Erythroblast (primary cell): ENCODE measurements at regions not wholly inside any gene's neighbourhood (a gene's known extent, or its start where the extent isn't known, plus 50 kb on each side); places are given as distances from the start of the nearest gene placed in this dataset.
"Not testable (repeated sequence)": the region's sequence is repeated elsewhere in the genome, so short reads cannot be mapped to it uniquely, and the experiment has no call there.

ENCODE experiments used
- DNase-seq, 2 experiments: peaks; one replicate each; lab custom pipeline; 2025; lab: John Stamatoyannopoulos, UW
- GATA1 ChIP-seq: IDR thresholded peaks from 2 replicates; pipeline ENCODE4 v1.6.1; 2011; ENCODE audit warnings: low read depth, mild to moderate bottlenecking, control low read depth, low read length, moderate library complexity
- POLR2A ChIP-seq: IDR thresholded peaks from 2 replicates; pipeline ENCODE4 v1.6.1; 2011; ENCODE audit warnings: mild to moderate bottlenecking, low read length

DNA sequence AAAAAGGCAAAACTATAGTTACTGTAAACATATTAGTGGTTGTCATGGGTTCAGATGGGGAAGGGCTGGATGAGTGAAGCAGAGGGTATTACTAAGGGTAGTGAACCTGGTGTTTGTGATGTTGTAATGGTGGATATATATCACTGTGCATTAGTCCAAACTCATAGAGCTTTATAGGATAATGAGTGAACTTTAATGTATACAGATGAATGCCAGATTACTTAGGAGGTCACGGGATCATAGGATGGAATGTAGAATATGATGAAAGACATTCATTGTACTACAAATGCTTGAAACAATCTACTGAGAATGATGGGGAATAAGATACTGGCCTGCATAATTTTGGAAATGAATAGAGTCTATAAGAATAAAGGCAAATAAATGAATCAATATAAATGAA, 226.7 kb upstream of the ZNF804A start:
- TF ChIP-seq POLR2A (no peak), GATA1 (no peak)
- no peak for DNase-seq

DNA sequence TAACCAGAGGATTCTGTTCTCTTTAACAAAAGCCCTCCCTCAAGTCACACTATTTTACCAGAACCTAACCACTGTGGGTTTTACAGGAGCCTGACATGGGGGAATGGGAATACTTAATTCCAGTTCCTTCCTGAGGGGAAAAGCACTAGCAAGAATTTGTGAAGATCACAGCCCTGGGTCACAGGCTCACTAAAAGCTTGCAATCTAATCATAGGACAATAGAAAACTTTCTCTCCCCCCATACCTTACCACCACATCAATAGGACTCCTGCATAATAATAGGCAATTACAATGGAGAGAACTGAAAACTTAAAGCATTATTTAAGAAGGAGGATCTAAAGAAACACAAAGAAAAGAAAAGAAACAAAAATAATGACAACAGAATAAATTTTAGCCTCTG, 225.8 kb upstream of the ZNF804A start:
- TF ChIP-seq POLR2A (no peak), GATA1 (no peak)
- no peak for DNase-seq

DNA sequence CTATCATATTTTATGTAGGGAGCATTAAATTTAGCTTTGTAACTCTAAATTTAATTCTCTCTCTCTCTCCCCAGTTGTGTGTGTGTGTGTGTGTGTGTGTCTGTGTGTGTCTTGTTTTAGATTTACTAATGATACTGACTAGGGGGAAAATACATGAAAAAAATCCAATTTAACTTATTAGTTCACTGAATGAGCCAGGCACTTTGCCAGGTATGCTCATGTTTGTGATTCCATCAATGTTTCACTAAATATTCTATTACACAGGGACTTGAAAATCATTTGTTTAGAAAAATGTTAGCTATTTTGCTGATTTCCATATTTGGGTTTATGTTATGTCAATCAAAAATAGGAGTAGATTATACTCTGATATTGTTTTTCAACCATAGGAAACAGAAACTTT, 203.7 kb upstream of the ZNF804A start:
- TF ChIP-seq POLR2A: no peak
- TF ChIP-seq GATA1: no peak
- DNase-seq: no peak

DNA sequence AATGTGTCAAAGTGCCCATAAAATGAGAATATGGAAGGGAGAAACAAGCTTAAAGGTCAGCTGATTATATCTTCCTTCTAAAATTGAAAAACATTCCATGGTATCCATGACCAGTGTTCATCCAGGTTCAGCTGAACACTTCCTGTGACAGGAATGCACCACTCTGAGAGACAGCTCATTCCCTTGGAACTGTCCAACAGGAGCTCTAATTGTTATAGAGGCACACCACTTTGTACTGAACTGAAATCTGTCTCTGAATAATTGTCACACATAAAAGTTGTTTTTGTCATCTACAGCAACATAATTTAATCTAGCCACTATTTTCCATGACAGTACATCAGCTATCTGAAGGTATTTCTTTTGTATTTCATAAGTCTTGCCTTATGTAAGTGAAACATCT, 195.9 kb upstream of the ZNF804A start:
- no peak for DNase-seq
- TF ChIP-seq GATA1: no peak
- no peak for TF ChIP-seq POLR2A

DNA sequence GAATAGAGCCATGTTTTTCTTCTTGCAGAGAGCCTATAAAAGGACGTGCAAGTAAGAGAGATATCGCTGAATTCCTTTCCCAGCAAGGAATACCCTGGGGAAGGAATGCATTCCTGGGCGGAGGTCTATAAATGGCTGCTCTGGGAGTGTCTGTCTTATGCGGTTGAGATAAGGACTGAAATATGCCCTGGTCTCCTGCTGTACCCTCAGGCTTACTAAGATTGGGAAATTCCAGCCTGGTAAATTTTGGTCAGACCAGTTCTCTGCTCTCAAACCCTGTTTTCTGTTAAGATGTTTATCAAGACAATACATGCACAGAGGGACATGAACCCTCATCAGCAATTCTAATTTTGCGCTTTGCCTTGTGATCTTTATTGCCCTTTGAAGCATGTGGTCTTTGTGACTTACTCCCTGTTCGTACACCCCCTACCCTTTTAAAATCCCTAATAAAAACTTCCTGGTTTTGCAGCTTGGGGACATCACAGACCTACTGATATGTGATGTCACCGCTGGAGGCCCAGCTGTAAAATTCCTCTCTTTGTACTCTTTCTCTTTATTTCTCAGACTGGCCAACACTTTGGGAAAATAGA, 191.2 kb upstream of the ZNF804A start:
- not testable (repeated sequence) for DNase-seq

DNA sequence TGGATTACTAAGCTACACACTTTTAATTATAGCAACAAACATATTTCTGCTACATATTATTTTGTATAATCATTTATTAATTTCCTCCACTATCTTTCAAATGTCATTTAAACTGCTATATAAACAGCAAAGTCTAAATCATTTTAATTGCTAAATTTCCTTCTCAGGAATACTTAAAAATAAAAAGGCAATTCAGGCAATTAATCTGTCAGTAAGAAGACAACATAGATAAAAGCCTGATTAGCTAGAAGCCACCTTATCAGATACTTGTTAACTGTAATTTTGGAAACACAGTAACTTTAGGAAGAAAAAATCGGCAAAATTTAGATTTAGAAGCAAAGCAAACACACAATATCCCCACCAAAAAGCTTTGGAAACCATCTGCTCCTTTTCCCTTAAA, 188.2 kb upstream of the ZNF804A start:
- TF ChIP-seq GATA1 (no peak), POLR2A (no peak)
- no peak for DNase-seq

DNA sequence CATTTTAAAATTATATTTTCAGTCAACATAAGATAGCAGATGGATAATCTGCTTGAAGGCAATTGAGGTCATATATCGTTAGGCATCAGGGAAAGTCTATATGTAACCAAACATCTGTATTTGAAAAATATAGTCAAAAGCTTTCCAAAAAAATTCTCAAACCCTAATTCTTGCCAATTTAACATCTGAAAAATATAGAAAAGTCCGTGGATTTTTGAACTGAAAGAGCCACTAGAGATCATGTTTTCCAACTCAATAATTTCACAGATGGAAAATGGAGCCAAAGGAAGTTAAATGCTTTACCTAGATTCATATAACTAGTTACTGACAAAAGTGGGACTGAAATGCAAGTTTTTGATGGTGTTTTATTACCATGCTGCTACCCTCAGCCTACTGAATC, 185.1 kb upstream of the ZNF804A start:
- no peak for TF ChIP-seq GATA1
- no peak for TF ChIP-seq POLR2A
- DNase-seq: no peak

DNA sequence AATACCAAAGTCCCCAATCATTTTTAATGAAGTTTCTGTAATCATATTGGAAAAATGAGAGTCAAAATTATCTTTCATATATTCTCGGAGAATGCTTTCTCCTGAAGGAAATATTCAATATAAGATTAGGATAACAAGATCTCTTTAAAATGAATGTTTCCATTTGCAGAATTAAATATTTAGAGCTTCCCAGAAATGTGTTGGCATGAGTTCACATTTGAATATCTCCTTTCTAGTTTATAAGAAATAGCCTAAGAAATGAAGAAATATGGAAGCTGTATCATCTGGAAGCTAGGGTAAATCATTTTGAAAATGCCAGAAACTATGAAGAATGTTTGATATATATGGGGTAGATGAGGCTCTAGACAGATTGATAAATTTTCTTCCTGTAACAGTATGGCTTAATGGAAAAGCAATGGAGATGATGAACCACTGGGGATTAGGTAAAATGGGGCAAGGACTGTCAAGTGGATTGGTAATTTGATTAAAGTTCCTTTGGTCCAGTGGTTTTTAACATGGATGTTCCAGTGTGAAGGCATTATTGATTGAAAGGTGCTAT, 184.6 kb upstream of the ZNF804A start:
- no peak for DNase-seq
- TF ChIP-seq GATA1: no peak

DNA sequence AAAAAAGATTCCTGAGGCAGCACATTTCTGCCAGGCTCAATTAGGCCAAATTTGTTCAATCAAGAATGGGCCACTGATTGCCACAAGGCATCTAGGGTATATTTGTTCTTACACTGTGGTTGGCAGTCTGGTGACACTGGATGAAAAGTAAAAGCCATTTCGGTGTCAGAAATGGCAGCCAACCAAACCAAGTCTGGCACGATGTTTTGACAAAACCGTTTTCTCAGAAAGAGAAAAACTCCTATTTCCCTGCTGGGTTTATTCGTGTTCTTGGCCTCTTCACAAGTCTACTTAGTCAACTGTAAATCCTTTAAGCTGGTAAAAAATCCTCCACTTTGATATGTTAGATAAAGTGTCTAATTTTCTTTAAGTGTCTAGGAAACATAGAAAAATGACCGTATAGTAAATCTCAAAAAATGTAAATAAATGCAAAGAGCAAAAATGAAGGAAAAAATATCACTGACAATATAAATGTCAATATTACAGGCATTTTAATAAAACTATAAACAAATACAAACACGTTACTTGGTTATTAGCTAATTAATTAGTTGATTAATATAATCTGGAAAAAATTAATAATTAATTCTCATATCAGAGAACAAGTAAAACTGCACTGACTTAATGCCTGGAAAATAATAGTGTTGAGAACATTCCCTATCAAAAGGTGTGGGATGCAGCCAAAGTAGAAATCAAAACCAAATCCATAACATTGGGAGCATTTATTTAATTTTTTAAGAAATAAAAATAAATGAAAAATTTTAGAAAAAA, 182.0 kb upstream of the ZNF804A start:
- TF ChIP-seq POLR2A (no peak), GATA1 (no peak)
- DNase-seq: no peak

DNA sequence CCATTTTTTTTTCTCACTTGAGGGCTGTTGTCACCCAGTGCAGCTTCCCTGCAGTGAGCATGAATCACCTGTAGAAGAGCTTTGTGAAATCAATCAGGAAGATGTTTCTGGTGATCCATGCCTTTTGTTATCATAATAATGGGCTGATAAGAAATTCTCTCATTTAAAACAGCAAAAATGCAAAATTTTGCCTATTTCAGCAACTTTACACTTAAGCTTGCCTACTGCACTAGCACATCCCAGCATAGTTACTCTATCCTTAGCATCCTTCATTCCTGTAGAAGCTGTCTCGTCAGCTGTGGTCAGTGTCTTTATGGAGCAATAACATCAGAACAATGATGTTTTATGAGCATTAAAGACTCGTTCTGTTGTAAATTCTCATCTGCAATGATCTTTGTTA, 178.6 kb upstream of the ZNF804A start:
- DNase-seq: no peak
- no peak for TF ChIP-seq GATA1
- TF ChIP-seq POLR2A: no peak

DNA sequence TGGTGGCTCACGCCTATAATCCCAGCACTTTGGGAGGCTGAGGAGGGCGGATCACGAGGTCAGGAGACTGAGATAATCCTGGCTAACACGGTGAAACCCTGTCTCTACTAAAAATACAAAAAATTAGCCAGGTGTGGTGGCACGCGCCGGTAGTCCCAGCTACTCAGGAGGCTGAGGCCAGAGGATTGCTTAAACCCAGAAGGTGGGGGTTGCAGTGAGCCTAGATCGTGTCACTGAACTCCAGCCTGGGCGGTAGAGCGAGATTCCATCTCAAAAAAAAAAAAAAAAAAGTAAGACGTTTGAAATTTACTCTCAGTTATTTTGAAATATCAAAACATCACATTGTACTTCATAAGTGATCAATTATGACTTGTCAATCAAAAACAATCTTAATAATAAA, 176.9 kb upstream of the ZNF804A start:
- DNase-seq: not testable (repeated sequence)

DNA sequence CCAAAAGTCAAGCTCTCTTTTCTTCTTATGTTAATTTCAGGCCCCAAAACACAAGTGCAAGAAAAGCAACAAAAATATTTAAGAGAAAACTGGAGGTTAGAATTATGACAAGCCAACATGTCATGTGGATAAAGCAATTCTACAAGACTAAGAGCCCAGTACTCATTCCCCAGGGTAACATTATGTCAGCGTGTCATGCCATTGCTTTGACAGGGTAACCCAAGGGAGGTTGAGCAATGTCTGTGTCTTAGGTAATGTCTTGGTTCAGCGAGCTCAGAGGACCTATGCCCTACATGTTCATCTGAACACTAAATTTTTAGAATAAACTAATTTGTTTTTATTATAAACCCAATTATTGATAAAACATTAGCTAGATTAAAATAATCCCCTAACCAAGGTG, 173.2 kb upstream of the ZNF804A start:
- TF ChIP-seq GATA1 (no peak), POLR2A (no peak)
- no peak for DNase-seq

DNA sequence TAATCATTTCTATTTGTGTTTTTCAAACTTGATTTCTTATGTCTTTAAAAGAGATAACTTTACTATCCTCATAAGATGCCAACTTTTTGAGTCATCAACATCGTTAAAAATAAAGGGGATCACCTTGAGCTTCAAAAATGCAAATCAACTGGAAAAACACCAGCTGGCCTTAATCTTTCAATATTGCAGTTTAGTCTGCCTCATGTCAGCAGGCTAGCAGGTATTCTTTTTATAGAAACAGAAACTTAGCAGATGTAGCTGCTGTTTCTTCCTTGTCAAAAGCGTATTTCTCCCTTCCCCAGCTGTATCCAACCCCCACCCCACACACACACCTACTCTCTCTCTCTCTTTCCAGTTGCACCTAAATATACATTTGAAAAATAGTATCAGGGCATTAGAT, 154.1 kb upstream of the ZNF804A start:
- no peak for DNase-seq
- no peak for TF ChIP-seq POLR2A
- TF ChIP-seq GATA1: no peak

DNA sequence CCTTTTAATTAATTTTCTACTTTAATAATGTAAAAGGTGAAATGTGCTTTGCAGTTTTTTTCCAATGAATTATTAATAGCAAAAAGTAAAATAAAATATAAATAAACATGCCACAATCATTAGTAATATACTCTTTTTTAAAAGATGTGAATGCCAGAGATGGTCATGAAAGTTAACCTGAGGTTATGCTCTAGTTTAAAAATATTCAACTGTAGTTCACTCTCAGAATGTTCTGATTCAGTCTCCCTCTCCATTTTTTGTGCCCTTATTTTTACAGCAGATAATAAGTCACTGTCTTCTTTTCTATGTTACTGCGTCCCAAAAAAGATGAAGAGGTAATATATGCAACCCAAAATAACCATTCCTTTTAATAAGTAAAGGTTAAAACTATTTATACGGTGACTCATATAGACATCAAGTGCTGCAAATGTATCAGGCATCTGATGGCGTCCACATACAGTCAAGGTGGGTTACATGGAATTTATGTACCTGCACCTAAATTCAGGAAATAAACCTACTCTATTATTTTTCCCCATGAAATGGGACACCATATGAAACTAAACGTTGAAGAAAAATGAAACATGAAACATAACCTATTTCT, 153.6 kb upstream of the ZNF804A start:
- DNase-seq: no peak
- TF ChIP-seq GATA1 (no peak), POLR2A (no peak)

DNA sequence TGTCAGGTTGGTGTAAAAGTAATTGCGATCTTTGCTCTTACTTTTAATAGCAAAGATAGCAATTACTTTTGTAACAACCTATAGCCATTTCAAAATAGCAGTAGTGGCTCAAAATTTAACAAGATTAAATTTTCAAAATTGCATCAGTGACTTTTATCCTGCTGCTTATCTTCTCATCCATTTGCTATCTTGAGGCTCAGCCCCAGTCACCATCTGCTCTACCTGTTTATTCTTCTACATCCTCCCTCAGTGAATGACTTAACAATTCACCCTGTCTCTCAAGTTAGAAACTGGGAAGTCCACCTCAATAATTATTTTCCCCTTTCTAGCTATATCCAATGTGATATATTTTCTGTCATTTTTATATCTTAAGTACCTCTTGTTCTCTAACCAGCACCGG, 148.6 kb upstream of the ZNF804A start:
- TF ChIP-seq GATA1 (no peak), POLR2A (no peak)
- DNase-seq: no peak
